AG10803 (cell line): ENCODE measurements at regions not wholly inside any gene's neighbourhood (a gene's known extent, or its start where the extent isn't known, plus 50 kb on each side); places are given as distances from the start of the nearest gene placed in this dataset.
"Not testable (repeated sequence)": the region's sequence is repeated elsewhere in the genome, so short reads cannot be mapped to it uniquely, and the experiment has no call there.

Source experiments
- DNase-seq: peaks from one replicate; pipeline ENCODE4 v3.0.0; 2010; ENCODE audit warnings: low read depth
- H3K4me3 ChIP-seq: 2 replicates; pipeline ENCODE4 v1.5.1; 2011; ENCODE audit warnings: mild to moderate bottlenecking, low read length, control low read depth
- TF ChIP-seq, protein P1 (sequence below): conservative IDR thresholded peaks from 2 replicates; pipeline ENCODE4 v1.5.1; 2011; ENCODE audit warnings: mild to moderate bottlenecking, low read length, control low read depth, inconsistent platforms

DNA sequence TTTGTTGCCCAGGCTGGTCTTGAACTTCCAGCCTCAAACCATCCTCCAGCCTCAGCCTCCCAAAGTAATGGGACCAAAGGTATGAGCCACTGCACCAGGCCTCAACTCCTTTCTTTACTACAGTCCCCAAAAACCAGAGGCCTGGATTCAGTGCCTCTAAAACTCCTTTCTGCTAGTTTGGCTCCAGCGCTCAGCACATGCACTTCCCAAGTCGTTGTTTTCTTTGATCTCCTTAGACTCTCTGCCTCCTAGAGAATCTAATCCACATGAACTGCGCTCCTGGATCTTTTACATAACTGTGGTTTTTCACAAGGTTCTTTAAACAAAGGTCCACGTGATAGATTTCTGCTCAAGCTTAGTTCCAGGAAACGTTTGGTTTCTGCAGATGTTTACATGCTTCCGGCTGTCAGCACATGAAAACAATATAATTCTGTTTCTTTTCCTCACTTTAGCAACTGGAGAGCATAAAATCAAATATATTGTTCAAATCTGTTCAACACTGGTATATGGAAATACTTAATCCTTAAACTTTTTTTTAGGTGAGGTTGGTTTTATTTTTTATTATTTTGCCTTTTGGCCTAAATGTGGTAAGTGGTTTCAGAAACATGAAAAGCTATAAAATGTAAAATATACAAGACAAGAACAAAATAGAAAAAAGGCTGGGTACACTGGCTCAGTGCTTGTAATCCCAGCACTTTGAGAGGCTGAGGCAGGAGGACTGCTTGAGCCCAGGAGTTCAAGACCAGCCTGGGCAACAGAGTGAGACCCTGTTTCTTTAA is 270.5 kb upstream of the MKLN1 start:
- peak; percentile 86 for DNase-seq
- TF ChIP-seq, protein P1, sequence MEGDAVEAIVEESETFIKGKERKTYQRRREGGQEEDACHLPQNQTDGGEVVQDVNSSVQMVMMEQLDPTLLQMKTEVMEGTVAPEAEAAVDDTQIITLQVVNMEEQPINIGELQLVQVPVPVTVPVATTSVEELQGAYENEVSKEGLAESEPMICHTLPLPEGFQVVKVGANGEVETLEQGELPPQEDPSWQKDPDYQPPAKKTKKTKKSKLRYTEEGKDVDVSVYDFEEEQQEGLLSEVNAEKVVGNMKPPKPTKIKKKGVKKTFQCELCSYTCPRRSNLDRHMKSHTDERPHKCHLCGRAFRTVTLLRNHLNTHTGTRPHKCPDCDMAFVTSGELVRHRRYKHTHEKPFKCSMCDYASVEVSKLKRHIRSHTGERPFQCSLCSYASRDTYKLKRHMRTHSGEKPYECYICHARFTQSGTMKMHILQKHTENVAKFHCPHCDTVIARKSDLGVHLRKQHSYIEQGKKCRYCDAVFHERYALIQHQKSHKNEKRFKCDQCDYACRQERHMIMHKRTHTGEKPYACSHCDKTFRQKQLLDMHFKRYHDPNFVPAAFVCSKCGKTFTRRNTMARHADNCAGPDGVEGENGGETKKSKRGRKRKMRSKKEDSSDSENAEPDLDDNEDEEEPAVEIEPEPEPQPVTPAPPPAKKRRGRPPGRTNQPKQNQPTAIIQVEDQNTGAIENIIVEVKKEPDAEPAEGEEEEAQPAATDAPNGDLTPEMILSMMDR, result no peak
- H3K4me3 ChIP-seq, result no peak overlapping the region

DNA sequence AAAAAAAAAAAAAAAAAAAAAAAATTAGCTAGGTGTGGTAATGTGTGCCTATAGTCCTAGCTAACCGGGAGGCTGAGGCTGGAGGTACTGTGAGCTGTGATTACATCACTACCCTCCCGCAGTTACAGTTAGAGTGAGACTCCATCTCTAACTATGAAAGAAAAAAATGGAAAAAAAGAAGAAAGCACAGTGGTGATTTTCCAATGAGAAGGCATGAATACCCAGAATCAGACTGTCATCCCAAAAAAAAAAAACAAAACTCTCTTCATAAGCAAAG is 269.9 kb upstream of the MKLN1 start:
- TF ChIP-seq, protein P1, result no peak
- H3K4me3 ChIP-seq, result no peak overlapping the region
- no peak for DNase-seq

DNA sequence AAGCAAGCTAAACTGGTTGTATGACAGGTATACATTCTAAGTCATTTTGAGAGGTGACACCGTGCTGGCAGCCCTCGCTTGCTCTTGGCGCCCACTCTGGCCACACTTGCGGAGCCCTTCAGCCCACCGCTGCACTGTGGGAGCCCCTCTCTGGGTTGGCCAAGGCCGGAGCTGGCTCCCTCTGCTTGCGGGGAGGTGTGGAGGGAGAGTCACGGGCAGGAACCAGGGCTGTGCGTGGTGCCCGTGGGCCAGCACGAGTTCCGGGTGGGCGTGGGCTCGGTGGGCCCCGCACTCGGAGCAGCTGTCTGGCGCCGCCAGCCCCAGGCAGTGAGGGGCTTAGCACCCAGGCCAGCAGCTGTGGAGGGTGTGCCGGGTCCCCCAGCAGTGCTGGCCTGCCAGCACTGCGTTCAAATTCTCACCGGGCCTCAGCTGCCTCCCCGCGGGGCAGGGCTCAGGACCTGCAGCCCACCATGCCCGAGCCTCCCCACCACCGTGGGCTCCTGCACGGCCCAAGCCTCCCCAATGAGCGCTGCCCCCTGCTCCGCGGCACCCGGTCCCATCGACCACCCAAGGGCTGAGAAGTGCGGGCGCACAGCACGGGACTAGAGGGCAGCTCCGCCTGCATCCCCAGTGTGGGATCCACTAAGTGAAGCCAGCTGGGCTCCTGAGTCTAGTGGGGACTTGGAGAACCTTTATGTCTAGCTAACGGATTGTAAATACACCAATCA is 269.0 kb upstream of the MKLN1 start:
- H3K4me3 ChIP-seq, result not testable (repeated sequence)

DNA sequence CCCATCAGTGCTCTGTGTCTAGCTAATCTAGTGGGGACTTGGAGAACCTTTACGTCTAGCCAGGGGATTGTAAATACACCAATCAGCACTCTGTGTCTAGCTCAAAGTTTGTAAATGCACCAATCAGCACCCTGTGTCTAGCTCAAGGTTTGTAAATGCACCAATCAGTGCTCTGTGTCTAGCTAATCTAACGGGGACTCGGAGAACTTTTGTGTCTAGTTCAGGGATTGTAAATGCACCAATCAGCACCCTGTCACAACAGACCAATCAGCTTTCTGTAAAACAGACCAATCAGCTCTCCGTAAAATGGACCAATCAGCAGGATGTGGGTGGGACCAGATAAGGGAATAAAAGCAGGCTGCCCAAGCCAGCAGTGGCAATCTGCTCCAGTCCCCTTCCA is 268.3 kb upstream of the MKLN1 start:
- DNase-seq, result not testable (repeated sequence)

More for the DNA sequence above, 269.0 kb upstream of the MKLN1 start:
- not testable (repeated sequence) for DNase-seq

DNA sequence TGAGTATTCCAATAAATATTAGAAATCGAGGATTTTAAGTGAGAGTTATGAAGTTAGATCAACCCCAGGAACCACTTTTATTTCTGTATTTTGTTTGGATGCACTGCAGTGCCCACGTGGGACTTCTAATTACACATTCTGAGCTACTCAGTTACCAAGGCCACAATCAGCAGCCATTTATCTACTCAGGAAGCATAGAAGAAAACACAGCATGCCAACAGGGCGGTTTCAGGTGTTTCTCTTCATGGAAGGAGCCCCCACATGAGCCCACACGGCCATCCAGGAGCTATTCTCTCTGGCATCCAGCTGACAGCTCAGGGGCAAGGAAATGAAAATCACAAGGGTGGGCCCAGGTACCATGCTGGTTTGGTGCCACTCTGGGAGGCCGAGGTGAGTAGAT is 266.5 kb upstream of the MKLN1 start:
- no peak for DNase-seq
- TF ChIP-seq, protein P1, result no peak

More for the DNA sequence above, 268.3 kb upstream of the MKLN1 start:
- H3K4me3 ChIP-seq, result not testable (repeated sequence)

DNA sequence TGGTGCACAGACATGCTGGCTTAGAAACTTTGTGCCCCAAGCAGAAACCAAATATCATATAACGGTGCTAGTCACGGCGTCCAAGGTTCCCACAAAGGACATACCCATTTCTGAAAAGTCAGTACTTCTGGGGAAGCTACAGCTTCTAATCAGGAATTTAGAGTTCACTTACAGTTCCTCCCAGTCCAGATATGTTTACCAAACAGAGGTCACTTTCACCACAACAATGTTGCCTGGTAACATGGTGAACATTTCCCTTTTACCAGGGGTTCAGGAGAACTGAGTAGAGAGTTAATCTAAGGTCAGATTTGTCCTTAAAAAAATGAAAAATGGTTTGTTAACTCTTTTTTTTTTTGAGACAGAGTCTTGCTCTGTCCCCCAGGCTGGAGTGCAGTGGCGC is 265.9 kb upstream of the MKLN1 start:
- DNase-seq, result no peak
- TF ChIP-seq, protein P1, result no peak

More for the DNA sequence above, 266.5 kb upstream of the MKLN1 start:
- no peak overlapping the region for H3K4me3 ChIP-seq

DNA sequence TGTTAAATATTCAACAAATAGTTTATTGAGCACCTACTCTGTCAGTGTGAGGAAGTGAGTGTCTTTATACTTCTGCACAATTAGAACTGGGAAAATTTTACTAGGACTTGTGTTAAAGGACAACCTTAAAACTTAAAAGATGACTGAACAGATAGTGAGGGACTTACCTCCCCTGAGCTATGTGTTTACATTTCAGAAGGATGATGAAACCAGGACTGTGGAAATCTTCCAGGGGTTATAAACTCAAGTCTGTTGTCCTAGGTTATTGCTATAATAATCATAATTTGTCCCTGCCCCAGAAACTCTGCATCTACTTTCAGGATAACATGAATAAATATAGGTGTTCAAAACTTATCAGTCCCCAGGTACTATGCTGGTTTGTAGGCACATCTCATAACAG is 261.0 kb upstream of the MKLN1 start:
- peak; percentile 57 for DNase-seq

More for the DNA sequence above, 265.9 kb upstream of the MKLN1 start:
- no peak overlapping the region for H3K4me3 ChIP-seq

DNA sequence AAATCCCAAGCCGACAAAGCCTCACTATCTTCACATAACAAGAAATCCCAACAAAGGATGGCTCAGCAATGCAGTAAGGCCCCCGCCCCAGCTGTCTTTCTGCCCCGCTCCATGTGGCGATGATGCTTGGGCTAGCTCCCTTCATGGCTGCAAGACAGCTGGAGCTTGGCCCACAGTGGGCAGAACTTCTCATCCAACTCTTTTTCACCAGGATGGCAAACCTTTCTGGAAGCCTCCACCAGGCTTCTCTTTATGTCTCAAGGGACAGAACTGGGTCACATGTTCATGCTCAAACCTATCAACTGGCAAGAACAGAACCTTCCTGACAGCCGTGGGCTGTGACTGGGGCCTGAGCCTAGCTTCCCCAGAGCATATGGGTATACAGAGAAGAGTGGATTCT is 260.5 kb upstream of the MKLN1 start:
- DNase-seq, result no peak
- no peak overlapping the region for H3K4me3 ChIP-seq
- TF ChIP-seq, protein P1, result no peak

More for the DNA sequence above, 261.0 kb upstream of the MKLN1 start:
- no peak overlapping the region for H3K4me3 ChIP-seq
- TF ChIP-seq, protein P1, result no peak
